ENCODE measurements at regions not wholly inside any gene's neighbourhood (a gene's known extent, or its start where the extent isn't known, plus 50 kb on each side); places are given as distances from the start of the nearest gene placed in this dataset.
A peak's percentile ranks its signal among the peaks of the same experiment; 100 is the strongest.
"Not testable (repeated sequence)": the region's sequence is repeated elsewhere in the genome, so short reads cannot be mapped to it uniquely, and the experiment has no call there.

DNA sequence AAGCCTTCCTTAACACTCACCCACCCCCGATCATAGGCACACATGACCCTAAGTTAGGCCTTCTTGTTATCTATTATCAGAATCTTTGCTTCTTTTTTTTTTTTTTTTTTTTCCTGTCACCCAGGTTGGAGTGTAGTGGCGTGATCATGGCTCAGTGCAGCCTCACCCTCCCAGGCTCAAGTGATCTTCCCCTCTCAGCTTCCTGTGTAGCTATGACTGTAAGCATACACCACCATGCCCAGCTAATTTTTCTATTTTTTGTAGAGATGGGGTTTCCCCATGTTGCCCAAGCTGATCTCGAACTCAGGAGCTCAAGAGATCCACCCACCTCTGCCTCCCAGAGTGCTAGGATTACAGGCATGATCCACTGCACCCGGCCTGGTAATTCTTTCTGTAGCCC, 328.7 kb downstream of the NR4A2 start:
- no peak for DNase-seq

DNA sequence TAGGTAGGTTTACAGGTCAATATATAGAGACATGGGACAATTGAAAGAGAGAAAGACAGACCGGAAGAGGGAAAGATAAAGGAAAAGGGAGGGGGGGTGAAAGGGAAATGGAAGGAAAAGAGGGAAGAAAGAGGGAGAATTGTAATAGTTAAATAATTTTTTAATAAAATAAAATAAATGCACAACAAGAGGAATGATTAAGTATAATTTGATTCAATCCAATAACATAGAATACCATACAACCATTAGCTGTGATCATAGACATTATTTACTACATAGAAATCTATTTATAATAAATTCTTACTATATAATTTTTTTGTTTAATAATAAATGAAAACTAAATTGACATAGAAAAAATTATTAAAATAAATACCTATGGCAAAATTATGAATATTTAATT, 330.7 kb downstream of the NR4A2 start:
- no peak for DNase-seq

DNA sequence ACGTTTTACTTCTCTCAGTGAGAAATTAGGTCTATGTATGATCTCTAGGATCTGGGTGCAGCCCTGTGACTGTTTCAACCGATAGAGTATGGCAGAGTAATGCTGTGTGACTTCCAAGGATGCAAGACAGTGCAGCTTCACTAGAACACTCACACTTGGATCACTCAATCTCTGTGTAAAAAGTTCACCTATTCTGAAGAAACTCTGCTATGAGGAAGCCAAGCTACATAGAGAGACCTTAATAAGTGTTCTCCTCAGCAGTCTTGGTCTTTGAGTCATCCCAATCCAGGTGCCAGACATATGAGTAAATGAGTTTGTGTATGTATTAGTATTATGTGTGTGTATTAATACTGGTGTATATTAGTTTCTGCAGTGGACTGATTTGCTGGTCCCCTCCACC, 335.0 kb downstream of the NR4A2 start:
- DNase-seq: no peak

DNA sequence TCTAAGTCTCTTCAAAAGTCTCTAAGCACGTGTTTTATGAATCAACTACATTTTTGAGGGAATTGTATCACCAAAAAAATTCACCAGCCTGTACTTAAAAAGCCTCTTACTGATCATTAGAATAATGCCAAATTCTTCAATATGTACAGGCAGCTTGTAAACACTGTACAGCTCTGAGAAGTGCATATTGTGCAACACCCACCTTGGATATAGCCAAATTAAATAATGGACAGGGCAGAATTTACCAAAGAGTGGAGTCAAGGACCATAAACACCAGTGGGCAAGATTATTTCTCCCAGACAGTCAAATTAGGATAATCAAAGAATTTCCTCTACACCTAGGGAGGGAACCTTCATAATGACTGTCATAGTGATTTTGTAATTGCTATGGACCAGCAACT, 338.2 kb downstream of the NR4A2 start:
- DNase-seq: no peak

DNA sequence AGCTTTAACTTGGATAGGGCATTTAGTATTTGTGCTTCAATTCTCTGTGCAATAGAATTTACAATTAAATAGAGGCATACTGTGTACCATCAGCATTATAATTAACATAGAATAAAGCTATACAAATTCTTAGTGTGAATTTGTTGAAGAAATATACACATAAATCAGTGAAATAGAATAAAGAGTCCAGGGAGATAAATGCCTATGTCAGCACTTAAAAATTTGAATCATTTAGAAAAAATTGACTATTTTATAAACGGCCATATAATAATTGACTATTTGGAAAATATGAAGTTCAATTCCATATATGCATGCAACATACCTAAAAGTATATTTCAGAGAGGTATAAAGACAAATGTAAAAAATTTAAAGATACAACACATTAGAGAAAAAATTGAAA, 348.7 kb downstream of the NR4A2 start:
- no peak for DNase-seq

DNA sequence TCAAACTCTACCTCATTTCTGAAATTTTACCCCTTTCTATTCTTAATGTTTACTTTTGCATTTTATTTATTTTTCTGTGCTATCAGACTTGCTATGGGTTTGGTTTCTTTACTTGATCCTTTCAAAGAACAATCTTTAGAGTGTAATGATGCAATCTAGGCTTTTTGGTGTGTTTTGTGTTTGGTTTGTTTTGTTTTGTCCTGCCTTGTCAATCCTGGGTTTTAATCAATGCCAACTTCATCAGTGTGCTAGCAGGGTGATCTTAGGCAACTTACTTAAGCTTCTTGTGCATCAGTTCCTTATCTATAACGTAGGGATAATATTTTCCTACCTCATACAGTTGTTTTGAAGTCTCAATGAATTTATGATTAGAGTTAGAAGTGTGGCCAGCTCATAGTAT, 350.4 kb downstream of the NR4A2 start:
- DNase-seq: no peak

DNA sequence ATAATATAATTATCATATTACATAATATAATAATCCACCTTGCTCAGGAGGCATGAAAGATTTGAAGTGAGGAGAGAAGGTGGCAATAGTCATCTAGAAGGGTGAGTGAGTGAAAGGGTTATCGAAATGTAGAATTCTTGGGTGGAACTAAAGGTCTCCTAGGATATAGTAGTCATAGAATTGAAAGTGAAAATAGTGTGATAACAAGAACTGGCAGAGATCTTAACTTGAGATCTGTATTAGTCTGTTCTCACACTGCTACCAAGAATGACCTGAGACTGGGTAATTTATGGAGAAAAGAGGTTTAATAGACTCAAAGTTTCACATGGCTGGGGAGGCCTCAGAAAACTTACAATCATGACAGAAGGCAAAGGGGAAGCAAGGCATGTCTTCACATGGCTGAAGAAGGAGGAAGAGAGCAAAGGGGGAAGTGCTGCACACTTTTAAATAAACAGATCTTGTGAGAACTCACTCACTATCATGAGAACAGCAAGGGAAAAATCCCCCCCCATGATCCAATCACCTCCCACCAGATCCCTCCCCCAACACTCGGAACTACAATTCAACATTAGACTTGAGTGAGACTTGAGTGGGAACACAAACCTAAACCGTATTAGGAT, 351.5 kb downstream of the NR4A2 start:
- DNase-seq: peak; percentile 0 to 17

DNA sequence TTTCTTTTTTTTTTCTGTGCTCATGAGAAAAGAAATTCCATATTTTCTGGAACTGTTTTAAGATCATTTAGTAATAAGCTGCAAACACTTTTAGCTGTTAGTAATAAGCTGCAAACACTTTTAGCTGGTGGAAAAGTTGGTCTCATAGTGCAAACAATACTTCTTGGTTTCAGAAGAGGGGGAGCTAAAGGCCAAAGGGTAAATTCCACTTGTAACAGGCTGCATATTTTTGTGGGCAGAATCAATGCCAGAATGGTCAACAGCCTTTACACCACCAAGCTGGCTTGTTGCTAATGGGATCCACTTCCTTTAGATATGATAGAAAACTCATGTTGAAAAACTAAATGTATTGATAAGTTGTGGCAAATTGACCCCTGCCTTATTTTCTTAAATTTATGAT, 356.8 kb downstream of the NR4A2 start:
- no peak for DNase-seq

DNA sequence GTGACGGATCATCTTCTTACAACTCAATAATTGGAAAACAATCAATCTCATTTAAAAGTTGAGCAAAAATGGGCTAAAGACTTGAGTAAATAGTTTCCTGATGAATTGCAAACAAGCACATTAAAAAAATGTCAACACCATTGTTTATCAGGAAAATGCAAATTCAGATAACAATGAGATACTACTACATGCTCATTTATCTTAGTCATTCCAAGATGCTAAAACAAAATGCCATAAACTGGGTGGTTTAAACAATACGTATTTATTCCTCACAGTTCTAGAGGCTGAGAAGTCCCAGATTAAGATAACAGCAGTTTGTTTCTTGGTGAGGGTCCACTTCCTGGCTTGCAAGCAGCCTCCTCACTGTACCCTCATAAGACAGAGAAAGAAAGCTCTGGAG, 359.6 kb downstream of the NR4A2 start:
- DNase-seq: no peak

DNA sequence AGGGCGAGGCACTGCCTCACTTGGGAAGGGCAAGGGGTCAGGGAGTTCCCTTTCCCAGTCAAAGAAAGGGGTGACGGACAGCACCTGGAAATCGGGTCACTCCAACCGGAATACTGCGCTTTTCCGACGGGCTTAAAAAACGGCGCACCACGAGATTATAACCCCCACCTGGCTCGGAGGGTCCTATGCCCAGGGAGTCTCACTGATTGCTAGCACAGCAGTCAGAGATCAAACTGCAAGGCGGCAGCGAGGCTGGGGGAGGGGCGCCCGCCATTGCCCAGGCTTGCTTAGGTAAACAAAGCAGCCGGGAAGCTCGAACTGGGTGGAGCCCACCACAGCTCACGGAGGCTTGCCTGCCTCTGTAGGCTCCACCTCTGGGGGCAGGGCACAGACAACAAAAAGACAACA, 366.5 kb downstream of the NR4A2 start:
- not testable (repeated sequence) for DNase-seq

DNA sequence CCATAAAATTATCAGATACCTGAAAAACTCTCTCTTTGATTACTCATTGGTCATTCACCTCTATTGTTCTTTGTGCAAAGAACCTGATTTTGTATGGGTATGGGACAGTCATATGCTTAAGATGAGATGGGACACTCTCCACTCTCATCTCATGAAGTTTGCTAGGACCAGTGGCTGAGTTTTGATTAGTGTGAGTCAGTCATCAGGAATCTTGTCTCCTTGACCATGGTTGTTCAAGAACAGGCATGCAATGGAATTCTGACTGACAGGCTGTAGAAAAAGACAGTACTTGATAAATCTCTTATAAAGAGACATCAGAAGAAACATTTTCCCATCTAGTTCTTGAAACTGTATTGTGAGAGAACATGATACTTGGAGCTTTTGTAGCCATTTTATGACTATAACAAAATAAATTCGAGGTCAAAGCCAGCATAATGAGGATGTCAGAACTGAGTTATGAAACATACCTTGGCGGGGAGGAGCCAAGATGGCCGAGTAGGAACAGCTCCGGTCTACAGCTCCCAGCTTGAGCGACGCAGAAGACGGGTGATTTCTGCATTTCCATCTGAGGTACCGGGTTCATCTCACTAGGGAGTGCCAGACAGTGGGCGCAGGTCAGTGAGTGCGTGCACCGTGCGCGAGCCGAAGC, 367.0 kb downstream of the NR4A2 start:
- DNase-seq: no peak

DNA sequence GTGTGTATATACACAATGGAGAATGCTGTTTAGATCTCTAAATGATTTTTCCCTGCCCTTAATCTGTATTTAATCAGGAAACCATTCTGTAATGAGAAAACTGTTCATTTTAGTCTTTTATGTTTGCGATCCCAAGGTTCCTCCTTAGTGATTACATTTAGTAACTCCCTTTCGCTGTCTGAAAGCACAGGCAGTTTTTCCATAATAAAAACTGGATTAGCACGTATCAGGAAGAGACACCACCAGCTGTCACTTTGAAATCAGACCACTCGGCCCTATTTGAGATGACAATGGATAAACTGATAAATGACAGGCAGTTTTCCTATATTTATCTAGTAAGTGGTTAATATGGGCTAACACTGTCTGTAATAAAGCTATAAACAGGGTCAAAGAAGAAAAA, 370.9 kb downstream of the NR4A2 start:
- DNase-seq: no peak

DNA sequence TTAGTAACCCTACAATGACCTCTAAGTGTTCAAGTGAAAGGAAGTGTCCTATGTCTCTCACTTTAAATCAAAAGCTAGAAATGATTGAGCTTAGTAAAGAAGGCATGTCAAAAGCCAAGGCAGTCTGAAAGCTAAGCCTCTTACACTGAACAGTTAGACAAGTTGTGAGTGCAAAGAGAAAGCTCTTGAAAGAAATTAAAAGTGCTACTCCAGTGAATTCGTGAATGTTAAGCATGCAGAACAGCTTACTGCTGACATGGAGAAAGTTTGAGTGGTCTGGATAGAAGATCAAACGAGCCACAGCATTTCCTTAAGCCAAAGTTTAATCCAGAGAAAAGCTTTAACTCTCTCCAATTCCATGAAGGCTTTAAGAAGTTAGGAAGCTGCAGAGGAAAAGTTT, 373.7 kb downstream of the NR4A2 start:
- DNase-seq: no peak

DNA sequence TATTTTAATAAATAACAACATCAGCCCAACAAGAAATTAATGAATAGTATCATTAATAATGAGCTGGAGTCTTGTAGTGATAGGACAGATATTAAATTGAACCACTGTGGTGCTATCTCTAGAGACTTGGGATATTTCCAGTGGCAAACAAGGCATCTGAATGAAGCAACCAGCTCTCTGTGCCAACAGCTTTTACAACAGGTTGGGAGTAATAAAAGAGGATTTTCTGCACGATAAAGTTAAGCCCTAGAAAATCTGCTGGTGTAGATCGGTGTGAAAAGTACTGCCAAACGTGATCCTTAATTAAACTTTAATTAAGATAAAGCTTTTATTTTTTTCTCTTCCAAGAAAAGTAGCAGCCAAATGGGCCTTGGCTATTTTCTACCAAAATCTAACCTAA, 385.5 kb downstream of the NR4A2 start:
- DNase-seq: no peak

DNA sequence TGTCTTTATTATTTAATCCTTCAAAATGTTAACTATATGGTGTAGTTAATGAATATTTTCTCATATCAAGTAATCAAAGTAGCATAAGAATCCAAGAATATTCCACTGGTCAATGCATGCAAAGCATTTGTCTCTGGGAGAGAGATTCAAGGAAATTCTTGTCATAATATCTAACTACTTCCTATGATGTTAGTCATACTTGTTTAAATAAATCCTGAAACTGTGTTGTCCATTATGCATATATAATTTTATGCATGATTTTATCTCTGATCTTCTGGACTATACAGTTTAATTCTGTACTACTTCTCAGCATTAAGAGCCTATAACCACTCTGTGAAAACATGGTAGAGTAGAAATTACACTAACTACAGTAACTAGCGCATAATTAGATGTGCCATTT, 388.3 kb downstream of the NR4A2 start:
- no peak for DNase-seq

DNA sequence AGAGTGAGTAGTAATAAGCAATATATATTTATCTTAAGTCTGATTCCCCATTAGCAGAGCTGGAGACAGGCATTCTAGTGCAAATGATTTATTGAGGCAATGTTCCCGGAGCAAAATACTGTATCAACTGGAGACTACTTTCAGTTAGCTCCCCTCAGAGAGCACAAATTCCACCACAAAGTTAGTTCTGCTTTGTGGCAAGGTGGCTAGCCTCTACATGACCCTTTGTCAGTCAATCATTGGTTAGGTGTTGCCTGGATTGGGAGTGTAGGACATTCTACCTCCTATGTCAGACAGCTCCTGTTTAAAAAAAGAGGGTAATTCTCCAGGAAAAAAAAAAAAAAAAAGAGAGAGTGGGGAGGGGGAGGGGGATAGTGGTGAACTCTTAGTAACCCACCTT, 402.2 kb downstream of the NR4A2 start:
- no peak for DNase-seq

DNA sequence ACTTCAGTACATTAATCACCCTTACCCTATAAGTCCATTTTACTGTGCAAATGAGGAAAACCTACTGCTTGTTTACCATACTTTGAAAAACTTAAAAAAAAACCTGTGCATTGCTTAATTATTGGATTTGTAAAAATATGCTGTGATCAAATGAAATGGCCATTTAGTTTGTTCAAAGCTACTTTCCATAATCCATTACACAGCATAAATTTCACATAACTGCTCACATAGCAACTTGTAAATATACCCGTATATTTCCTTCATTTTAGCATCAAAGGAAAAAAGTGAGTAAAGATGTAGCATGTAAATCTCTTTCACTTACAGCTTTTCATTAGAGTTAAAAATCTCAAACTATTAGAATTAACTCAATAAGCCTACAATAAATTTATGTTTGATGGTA, 415.1 kb downstream of the NR4A2 start:
- DNase-seq: no peak

DNA sequence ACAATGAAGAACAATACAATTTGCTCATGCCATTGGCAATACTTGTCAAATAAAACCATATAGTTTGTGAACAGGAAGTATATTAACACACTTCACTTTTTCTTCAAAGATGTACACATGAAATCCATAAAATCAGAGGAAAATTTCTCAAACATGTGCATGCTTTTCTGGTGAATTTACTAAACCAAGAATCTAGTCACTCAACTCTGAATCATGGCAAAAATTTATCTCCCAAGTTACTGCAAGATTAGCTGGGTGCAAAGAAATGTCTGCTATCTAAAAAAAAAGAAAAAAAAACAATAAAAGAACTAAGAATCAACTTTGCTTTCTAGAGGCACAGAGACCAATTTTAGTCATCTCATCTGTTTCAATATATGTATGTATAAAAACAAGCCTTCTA, 419.2 kb downstream of the NR4A2 start:
- DNase-seq: no peak

DNA sequence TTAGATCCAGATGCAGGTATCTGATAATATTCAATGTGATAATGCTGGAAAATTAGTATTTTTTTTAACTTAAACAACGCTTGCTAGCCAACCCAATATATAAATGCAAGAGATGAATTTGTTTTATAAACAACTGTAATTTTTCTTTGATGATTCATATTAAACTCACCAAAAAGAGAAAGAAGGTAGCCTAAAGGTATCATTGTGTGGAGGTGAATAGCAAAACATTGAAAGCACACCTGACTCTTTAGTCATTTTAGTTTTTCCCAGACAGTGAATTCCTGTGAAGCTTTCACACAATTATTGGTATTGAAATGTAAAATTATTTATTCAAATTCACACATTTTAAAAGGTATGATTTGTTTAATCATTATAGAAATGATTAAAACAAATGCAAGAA, 424.0 kb downstream of the NR4A2 start:
- DNase-seq: no peak

DNA sequence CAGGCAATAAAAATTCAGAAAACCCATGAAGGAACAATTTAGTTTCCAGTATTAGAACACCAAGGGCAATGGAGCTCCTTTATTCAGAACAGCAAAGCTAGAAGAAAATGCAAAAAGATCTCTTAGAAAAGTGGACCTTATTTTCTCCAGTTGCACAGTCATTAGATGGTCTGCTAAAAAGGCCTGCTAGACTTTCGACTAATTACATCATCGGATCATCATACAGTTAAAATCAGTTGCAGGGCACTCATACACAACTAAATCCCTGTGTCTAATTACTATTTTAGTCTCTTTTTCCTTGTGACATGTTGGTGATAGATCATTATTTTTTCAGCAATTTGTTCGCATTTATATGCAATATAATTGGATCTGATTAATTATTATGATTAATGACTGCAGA, 425.3 kb downstream of the NR4A2 start:
- DNase-seq: no peak

DNA sequence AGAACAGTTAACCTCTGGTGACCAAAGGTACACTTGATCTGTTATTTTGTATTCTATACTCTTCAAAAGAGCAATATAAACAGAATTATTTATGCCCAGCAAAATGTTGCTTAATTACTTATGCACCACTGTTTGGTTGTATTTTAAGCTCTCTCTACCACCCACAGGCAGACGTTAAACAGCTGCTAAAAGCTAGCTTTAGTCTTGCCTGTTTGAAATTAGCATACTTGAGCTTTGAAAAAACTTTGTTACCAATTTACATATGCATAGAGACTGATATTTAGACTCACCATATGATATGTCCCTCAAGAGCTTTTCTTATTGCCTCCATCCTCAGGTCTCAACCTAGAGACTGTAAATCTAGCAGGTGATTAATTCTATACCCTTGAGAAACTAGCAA, 426.9 kb downstream of the NR4A2 start:
- no peak for DNase-seq

DNA sequence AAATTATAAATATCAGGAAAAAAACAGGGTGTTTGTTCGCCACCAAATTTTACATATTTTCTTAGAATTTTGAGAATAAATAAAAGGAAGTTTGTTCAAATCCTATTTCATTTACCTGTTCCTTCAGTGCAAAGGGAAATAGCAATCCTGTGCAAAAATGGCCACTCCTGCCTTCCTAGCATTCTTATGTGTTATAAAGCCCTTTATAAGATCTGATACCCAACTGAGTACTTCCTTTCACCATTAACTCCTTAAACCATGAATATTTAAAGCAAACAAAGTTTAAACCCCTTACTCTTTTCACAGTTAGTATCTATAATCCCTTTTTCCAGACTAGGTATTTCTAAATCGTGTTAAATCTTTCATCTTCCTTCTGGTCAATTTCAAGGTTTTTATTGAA, 427.8 kb downstream of the NR4A2 start:
- no peak for DNase-seq

DNA sequence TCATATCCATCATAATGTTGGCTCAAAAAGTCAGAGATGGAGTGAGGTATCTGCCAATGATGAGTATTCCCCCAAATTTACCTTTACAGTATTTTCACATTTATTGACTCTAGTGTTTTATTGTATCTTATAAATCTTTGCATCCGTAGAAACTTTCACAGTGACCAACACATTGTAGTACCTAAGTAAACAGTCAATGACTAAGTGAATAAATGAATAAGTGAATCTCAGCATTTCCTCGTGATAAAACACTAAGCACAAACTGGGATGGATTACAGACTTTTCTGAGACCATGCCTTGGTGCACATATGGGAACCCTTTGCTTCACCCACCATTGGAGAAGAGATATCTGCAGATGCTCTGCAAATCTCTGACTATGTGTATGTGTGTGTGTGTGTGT, 429.9 kb downstream of the NR4A2 start:
- no peak for DNase-seq

DNA sequence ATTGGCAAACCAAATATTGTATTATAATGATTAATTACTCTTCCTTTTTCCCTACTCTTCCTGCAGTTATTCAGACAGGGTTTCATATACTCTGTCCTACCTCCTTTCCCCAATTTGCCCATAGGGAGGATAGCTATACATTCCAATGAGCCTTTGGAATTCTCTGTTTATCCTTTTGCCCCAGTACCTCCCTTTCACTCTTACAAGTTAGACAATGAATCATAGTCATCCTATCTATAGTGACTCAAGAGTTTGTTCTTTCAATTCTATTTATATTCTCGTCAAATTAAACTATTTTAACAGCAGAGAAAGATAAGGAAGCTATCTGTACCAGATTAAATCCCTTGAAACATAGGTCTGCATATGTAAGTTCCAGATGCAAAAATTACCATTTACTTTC, 437.5 kb downstream of the NR4A2 start:
- DNase-seq: no peak

DNA sequence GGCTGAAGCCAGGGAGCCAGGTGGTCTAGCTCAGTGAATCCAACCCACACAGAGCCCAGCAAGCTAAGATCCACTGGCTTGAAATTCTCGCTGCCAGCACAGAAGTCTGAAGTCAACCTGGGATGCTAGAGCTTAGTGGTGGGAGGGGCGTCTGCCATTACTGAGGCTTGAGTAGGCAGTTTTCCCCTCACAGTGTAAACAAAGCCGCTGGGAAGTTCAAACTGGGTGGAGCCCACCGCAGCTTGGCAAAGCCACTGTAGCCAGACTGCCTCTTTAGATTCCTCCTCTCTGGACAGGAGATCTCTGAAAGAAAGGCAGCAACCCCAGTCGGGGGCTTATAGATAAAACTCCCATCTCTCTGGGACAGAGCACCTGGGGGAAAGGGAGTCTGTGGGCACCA, 452.1 kb downstream of the NR4A2 start:
- DNase-seq: not testable (repeated sequence)

All from AML-193 (cell line).